Neural progenitor cell (in vitro differentiated cells): ENCODE measurements at regions not wholly inside any gene's neighbourhood (a gene's known extent, or its start where the extent isn't known, plus 50 kb on each side); places are given as distances from the start of the nearest gene placed in this dataset.

Source experiments
- EZH2 ChIP-seq: fragments of 200-600 bp; sonication (generic); IDR thresholded peaks from 2 replicates; pipeline ENCODE4 v1.6.1; 2017; ENCODE audit warnings: antibody characterized with exemption, mild to moderate bottlenecking, moderate library complexity
- EZH2phosphoT487 ChIP-seq: fragments of 200-600 bp; sonication (generic); IDR thresholded peaks from 2 replicates; pipeline ENCODE4 v1.6.1; 2017; ENCODE audit warnings: antibody characterized with exemption
- TF ChIP-seq, protein P1 (sequence below): fragments of 200-600 bp; sonication (generic); IDR thresholded peaks from 2 replicates; pipeline ENCODE4 v1.5.1; 2017; ENCODE audit warnings: antibody characterized with exemption, mild to moderate bottlenecking

DNA sequence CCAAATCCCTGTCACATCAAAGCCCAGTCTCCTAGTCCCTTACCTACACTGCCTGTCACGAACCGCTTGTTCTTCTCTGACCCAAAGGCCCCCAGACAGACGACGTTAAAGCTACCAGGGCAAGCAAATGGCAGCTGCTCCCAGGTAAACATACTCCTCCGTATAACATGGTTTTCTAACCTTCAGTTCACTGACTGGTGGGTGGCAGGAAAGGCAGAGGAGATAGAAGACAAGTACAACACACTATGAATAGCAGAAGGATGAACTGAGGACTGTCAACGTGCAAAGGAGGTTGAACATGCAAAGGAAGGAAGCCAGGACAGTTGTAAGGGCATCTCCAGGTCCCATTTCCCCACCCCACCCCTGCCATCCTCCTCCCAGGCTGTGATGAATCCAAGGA is 449.8 kb downstream of the SHISA9 start:
- TF ChIP-seq, protein P1, sequence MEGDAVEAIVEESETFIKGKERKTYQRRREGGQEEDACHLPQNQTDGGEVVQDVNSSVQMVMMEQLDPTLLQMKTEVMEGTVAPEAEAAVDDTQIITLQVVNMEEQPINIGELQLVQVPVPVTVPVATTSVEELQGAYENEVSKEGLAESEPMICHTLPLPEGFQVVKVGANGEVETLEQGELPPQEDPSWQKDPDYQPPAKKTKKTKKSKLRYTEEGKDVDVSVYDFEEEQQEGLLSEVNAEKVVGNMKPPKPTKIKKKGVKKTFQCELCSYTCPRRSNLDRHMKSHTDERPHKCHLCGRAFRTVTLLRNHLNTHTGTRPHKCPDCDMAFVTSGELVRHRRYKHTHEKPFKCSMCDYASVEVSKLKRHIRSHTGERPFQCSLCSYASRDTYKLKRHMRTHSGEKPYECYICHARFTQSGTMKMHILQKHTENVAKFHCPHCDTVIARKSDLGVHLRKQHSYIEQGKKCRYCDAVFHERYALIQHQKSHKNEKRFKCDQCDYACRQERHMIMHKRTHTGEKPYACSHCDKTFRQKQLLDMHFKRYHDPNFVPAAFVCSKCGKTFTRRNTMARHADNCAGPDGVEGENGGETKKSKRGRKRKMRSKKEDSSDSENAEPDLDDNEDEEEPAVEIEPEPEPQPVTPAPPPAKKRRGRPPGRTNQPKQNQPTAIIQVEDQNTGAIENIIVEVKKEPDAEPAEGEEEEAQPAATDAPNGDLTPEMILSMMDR = no peak
- TF ChIP-seq EZH2 (no peak), EZH2phosphoT487 (no peak)
